ENCODE measurements at regions not wholly inside any gene's neighbourhood (a gene's known extent, or its start where the extent isn't known, plus 50 kb on each side); places are given as distances from the start of the nearest gene placed in this dataset.
"Not testable (repeated sequence)": the region's sequence is repeated elsewhere in the genome, so short reads cannot be mapped to it uniquely, and the experiment has no call there.

DNA sequence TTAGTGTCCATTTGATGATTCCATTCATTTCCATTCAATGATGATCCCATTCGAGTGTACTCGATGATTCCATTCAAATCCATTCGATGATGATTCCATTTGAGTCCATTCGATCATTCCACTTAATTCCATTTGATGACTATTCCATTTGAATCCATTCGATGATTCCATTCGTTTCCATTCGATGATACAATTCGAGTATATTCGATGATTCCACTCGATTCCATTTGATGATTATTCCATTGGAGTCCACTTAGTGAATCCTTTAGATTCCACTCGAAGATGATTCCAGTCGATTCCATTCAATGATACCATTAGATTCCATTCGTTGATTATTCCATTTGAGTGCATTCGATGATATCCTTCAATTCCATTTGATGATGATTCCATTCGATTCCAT is 277.0 kb downstream of the CCT8L2 start:
- not testable (repeated sequence) for BruUV-seq (replicated peaks)

More for the DNA sequence above, 277.0 kb downstream of the CCT8L2 start:
- intact Hi-C loops (cut with micrococcal nuclease; ENCODE audit: unreplicated experiment); H3K27ac ChIP-seq (ENCODE audit: extremely low read length, insufficient read depth, low read length); H3K36me3 ChIP-seq (replicated peaks in 1 of 2; ENCODE audit: control insufficient read depth in 1 of 2, insufficient read depth in 2 of 2, low read length in 2 of 2); H3K4me3 ChIP-seq (replicated peaks in 1 of 3; ENCODE audit: insufficient read depth in 1 of 3, low read depth in 2 of 3, low read length in 3 of 3); H3K9me3 ChIP-seq (ENCODE audit: low read length); CTCF ChIA-PET (ENCODE audit: low intra/inter-chr PET ratio, low total read pairs); H3K9ac ChIP-seq (ENCODE audit: insufficient read depth, low read depth, low read length); H3K79me2 ChIP-seq (ENCODE audit: insufficient read depth, low read length); H3K27me3 ChIP-seq (ENCODE audit: control insufficient read depth in 1 of 2, insufficient read depth in 2 of 2, low read length in 2 of 2); H3K4me2 ChIP-seq (ENCODE audit: low read depth, low read length); ATAC-seq; H2AFZ ChIP-seq (ENCODE audit: low read length); H3K4me1 ChIP-seq (ENCODE audit: insufficient read depth, low read length); in situ Hi-C loops (cut with HindIII; ENCODE audit: extremely low pct_ligation_motif_present, low pct_unique_long_range_greater_than_20kb); FAIRE-seq; H4K20me1 ChIP-seq (ENCODE audit: insufficient read depth, low read length); DNase-seq (ENCODE audit: low spot score); POLR2A ChIA-PET: not testable (repeated sequence)
- no CpG with 5 or more reads among the region's 15 CpGs for WGBS (ENCODE audit: low lambda C conversion rate)

Small RNA genes in the stretch of these regions (small RNA-seq; reads per million reads assigned to genes)
- gene AC137499.1 (ENCODE audit: insufficient read depth in 2 of 3, insufficient read length in 3 of 3, low read depth in 2 of 3, low replicate concordance in 1 of 3) = 0 reads per million in 3 experiments
